ENCODE measurements at regions not wholly inside any gene's neighbourhood (a gene's known extent, or its start where the extent isn't known, plus 50 kb on each side); places are given as distances from the start of the nearest gene placed in this dataset.

DNA sequence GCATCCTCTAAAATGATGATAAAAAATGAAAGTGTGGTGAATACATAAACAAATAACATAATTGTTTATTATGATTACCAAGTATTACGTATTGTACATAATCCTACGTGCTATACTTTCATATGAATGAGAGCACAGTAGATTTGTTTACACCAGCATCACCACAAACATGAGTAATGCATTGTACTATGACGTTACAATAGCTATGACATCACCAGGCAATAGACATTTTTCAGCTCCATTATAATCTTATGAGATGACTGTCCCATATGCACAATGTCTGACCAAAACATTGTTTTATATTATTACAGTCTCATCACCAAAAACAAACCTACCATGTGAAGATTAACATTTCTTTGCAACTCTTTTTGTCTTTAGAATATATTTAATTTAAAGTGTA is 225.7 kb upstream of the TENT5A start:
- Histone ChIP-seq H4K20me1 (replicated peaks in 1 of 2; ENCODE audit: control insufficient read depth in 1 of 2, insufficient read depth in 2 of 2, low read length in 2 of 2) (no peaks in the 10 kb centered on the region), H3K79me1 (ENCODE audit: low read depth, low read length) (no peaks in the 10 kb centered on the region), H3K27ac (ENCODE audit: low read depth, low read length) (no peak overlapping the region), H3K14ac (ENCODE audit: insufficient read length) (no peak overlapping the region), H3K23ac (ENCODE audit: insufficient read length) (no peak overlapping the region), H3K79me2 (ENCODE audit: control insufficient read depth in 1 of 2, insufficient read depth in 2 of 2, low read length in 2 of 2) (no peaks in the 10 kb centered on the region), H4K8ac (ENCODE audit: extremely low read depth, insufficient read depth, low read length) (no peak overlapping the region), H3K4me1 (replicated peaks in 1 of 4; ENCODE audit: control insufficient read depth in 3 of 4, insufficient read depth in 4 of 4, low read length in 3 of 4) (no peaks in the 10 kb centered on the region), H2AK5ac (ENCODE audit: low read depth, low read length) (no peak overlapping the region), H3K4me2 (ENCODE audit: insufficient read depth in 1 of 2, low read depth in 2 of 2, low read length in 2 of 2) (no peak overlapping the region), H2BK5ac (ENCODE audit: low read depth, low read length) (no peak overlapping the region), H4K5ac (ENCODE audit: insufficient read length, low read depth, low read length) (no peak overlapping the region), H3K27me3 (replicated peaks in 1 of 4; ENCODE audit: control insufficient read depth in 3 of 4, extremely low read depth in 1 of 4, insufficient read depth in 3 of 4, low read length in 3 of 4) (no peaks in the 10 kb centered on the region), H3K36me3 (ENCODE audit: control insufficient read depth in 2 of 4, insufficient read depth in 4 of 4, low read length in 3 of 4) (no peaks in the 10 kb centered on the region), H3K9me3 (ENCODE audit: insufficient read depth in 2 of 2, low read depth in 1 of 2, low read length in 1 of 2) (no peaks in the 10 kb centered on the region), H3K4me3 (ENCODE audit: extremely low read depth in 1 of 4, insufficient read depth in 2 of 4, low read depth in 3 of 4, low read length in 4 of 4) (no peak overlapping the region), H2BK20ac (ENCODE audit: low read length) (no peak overlapping the region), H3K9ac (replicated peaks in 1 of 4; ENCODE audit: extremely low read depth in 1 of 4, low read depth in 3 of 4, low read length in 3 of 4) (no peak overlapping the region), H2BK120ac (replicated peaks; ENCODE audit: low read depth, low read length) (no peak overlapping the region), H2AFZ (ENCODE audit: low read length) (no peak overlapping the region), H2BK12ac (ENCODE audit: low read depth, low read length) (no peak overlapping the region), H3K56ac (replicated peaks; ENCODE audit: insufficient read length, low read depth, low read length) (no peak overlapping the region), H2BK15ac (ENCODE audit: low read length) (no peak overlapping the region), H3K4ac (replicated peaks; ENCODE audit: insufficient read length, low read depth, low read length) (no peak overlapping the region), H3K18ac (ENCODE audit: extremely low read depth, low read length) (no peak overlapping the region), H3K23me2 (ENCODE audit: low read depth, low read length) (no peaks in the 10 kb centered on the region), H4K91ac (replicated peaks; ENCODE audit: insufficient read length, low read length) (no peak overlapping the region)
- TF ChIP-seq JUN (IDR thresholded peaks at IDR 0.05; ENCODE audit: low read depth, low read length) (no peak), KDM5A (IDR thresholded peaks at IDR 0.05; ENCODE audit: low read length) (no peak), SP4 (IDR thresholded peaks at IDR 0.05; ENCODE audit: low read length) (no peak), ZNF274 (IDR thresholded peaks at IDR 0.05; ENCODE audit: borderline replicate concordance, extremely low read depth, low read length) (no peak), SUZ12 (IDR thresholded peaks at IDR 0.05; ENCODE audit: low read length) (no peak), KDM4A (IDR thresholded peaks at IDR 0.05; ENCODE audit: low read depth, low read length, severe bottlenecking) (no peak), RBBP5 (IDR thresholded peaks at IDR 0.05; ENCODE audit: borderline replicate concordance, low read depth, low read length) (no peak), RXRA (IDR thresholded peaks at IDR 0.05; ENCODE audit: insufficient read depth, low read depth, low read length) (no peak), SRF (IDR thresholded peaks at IDR 0.05; ENCODE audit: low read depth, low read length) (no peak), SIRT6 (IDR thresholded peaks at IDR 0.05; ENCODE audit: low read length) (no peak)
- CTCF ChIA-PET (ENCODE audit: partially characterized antibody), result interaction anchor here (0.7 to 1.7 kb wide), 3 partner anchors 25 to 77 kb away, joined by 3 to 5 read pairs (median 3); no protein-coding TSS in a partner anchor
- WGBS, 2 experiments (ENCODE audit: extremely low coverage in 1 of 2, insufficient coverage in 1 of 2, insufficient read length in 1 of 2, insufficient replicate concordance in 2 of 2, low coverage in 1 of 2, low lambda C conversion rate in 2 of 2, missing lambda C conversion rate in 1 of 2), result 92% methylated on average over 3 of the region's 3 CpGs; no CpG with 5 or more reads in 1 of the 2 experiments
- no peak for FAIRE-seq
- no peak for DNase-seq (ENCODE audit: low read depth in 1 of 2, low spot score in 2 of 2)
- POLR2A ChIA-PET (ENCODE audit: partially characterized antibody), result no interaction called here

Measured in H1 (cell line).